ENCODE measurements at regions not wholly inside any gene's neighbourhood (a gene's known extent, or its start where the extent isn't known, plus 50 kb on each side); places are given as distances from the start of the nearest gene placed in this dataset.

DNA sequence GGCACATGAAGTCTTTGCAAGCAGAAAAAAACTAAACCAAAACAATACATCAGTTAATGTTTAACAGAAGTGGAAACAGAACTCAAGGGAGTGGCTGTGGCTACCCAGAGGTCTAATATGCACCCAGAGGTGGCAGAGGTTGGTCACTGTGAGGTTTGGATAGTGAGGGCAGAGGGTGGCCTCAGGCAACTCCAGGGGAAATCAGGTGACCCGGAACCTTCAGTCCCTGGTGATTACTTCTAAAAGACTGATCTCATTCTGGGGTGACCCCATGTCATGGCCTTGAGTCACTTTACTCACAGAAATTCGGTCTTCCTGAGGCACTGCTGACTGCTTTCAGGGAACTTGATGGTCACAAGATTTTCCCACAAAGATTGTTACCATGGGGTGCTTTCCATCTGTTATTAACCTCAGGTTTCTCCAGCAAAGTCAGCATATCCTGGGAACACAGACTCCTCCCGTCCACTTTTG, 99.4 kb downstream of the TMEM17 start:
- Histone ChIP-seq H3K4me1 (ENCODE audit: insufficient read depth, poor library complexity, severe bottlenecking) (peaks cover 6% of the 10 kb centered on the region), H3K36me3 (ENCODE audit: low read depth) (no peaks in the 10 kb centered on the region), H3K4me3 (ENCODE audit: severe bottlenecking) (no peak overlapping the region), H3K27ac (ENCODE audit: poor library complexity, severe bottlenecking) (no peak overlapping the region), H3K27me3 (ENCODE audit: insufficient read depth, poor library complexity, severe bottlenecking) (no peaks in the 10 kb centered on the region), H3K9me3 (ENCODE audit: severe bottlenecking) (no peaks in the 10 kb centered on the region)
- TF ChIP-seq, protein P1, sequence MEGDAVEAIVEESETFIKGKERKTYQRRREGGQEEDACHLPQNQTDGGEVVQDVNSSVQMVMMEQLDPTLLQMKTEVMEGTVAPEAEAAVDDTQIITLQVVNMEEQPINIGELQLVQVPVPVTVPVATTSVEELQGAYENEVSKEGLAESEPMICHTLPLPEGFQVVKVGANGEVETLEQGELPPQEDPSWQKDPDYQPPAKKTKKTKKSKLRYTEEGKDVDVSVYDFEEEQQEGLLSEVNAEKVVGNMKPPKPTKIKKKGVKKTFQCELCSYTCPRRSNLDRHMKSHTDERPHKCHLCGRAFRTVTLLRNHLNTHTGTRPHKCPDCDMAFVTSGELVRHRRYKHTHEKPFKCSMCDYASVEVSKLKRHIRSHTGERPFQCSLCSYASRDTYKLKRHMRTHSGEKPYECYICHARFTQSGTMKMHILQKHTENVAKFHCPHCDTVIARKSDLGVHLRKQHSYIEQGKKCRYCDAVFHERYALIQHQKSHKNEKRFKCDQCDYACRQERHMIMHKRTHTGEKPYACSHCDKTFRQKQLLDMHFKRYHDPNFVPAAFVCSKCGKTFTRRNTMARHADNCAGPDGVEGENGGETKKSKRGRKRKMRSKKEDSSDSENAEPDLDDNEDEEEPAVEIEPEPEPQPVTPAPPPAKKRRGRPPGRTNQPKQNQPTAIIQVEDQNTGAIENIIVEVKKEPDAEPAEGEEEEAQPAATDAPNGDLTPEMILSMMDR (IDR thresholded peaks at IDR 0.05; ENCODE audit: poor library complexity, severe bottlenecking), result no peak
- ATAC-seq (ENCODE audit: low read depth) (no peak), DNase-seq (ENCODE audit: low spot score) (no peak)

DNA sequence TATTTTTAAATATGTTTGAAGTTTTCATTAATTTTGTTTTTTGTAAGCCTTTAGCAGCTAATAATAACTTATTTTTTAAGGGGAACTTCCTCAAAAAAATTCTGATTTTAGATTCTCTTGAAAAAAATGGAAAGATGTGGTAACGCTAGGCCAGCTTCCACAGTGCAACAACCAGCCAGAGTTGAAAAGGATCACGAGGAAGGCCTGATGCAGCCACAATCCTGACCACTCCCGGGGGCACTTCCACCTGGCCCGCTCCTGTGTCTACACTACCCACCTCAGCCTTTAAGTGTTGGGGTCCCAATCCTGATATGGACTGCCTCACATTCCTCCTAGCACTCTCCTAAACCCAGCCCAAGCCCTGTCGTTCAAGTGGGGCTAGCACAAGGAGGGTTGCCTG, 101.1 kb downstream of the TMEM17 start:
- no peak overlapping the region for H3K27ac ChIP-seq (ENCODE audit: poor library complexity, severe bottlenecking)
- no peak for DNase-seq (ENCODE audit: low spot score)
- no peak overlapping the region for H3K4me3 ChIP-seq (ENCODE audit: severe bottlenecking)
- no peaks in the 10 kb centered on the region for H3K27me3 ChIP-seq (ENCODE audit: insufficient read depth, poor library complexity, severe bottlenecking)
- H3K4me1 ChIP-seq (ENCODE audit: insufficient read depth, poor library complexity, severe bottlenecking), result no peaks in the 10 kb centered on the region
- TF ChIP-seq, protein P1 (IDR thresholded peaks at IDR 0.05; ENCODE audit: poor library complexity, severe bottlenecking), result no peak
- no peaks in the 10 kb centered on the region for H3K36me3 ChIP-seq (ENCODE audit: low read depth)
- H3K9me3 ChIP-seq (ENCODE audit: severe bottlenecking), result no peaks in the 10 kb centered on the region
- no peak for ATAC-seq (ENCODE audit: low read depth)

DNA sequence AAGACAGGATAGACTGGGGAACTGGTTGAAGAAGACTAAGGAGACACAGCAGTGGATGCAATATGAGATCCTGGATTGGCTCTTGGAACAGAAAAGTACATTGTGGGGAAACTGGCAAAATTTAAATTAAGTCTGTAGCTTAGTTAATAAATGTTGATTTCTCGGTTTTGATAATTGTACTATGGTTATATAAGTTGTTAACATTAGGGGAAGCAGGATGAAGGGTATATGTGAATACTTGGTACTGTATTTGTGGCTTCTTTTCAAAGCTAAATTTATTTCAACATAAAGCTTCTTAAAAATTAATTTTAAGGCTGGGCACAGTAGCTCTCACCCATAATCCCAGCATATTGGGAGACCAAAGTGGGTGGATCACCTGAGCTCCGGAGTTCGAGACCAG, 103.8 kb downstream of the TMEM17 start:
- TF ChIP-seq, protein P1 (IDR thresholded peaks at IDR 0.05; ENCODE audit: poor library complexity, severe bottlenecking), result no peak
- H3K27ac ChIP-seq (ENCODE audit: poor library complexity, severe bottlenecking), result no peak overlapping the region
- ATAC-seq (ENCODE audit: low read depth) (no peak), DNase-seq (ENCODE audit: low spot score) (no peak)
- no peaks in the 10 kb centered on the region for H3K27me3 ChIP-seq (ENCODE audit: insufficient read depth, poor library complexity, severe bottlenecking)
- no peaks in the 10 kb centered on the region for H3K4me1 ChIP-seq (ENCODE audit: insufficient read depth, poor library complexity, severe bottlenecking)
- no peak overlapping the region for H3K4me3 ChIP-seq (ENCODE audit: severe bottlenecking)
- no peaks in the 10 kb centered on the region for H3K36me3 ChIP-seq (ENCODE audit: low read depth)
- H3K9me3 ChIP-seq (ENCODE audit: severe bottlenecking), result no peaks in the 10 kb centered on the region

DNA sequence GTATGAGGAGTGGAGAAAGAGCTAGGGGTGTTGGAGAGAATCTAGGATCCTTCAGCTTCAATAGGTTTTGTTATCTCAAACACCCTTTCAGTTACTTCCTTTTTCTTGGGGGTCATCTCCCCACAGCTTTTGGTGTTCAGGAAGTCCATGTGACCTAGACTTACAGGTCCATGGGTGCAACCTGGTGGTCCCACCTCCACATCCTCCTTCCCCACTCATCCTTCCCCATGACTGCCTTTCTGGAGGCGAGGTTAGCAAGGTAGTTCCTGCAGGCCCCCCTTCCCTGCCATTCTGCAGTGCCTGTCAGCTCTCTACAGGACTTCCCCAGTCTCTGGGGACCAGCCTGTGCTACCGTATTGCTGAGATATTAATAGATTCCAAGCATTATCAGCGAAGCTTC, 107.6 kb downstream of the TMEM17 start:
- ATAC-seq (ENCODE audit: low read depth) (no peak), DNase-seq (ENCODE audit: low spot score) (no peak)
- H3K9me3 ChIP-seq (ENCODE audit: severe bottlenecking), result no peaks in the 10 kb centered on the region
- H3K36me3 ChIP-seq (ENCODE audit: low read depth), result no peaks in the 10 kb centered on the region
- H3K27me3 ChIP-seq (ENCODE audit: insufficient read depth, poor library complexity, severe bottlenecking), result no peaks in the 10 kb centered on the region
- H3K27ac ChIP-seq (ENCODE audit: poor library complexity, severe bottlenecking), result no peak overlapping the region
- TF ChIP-seq, protein P1 (IDR thresholded peaks at IDR 0.05; ENCODE audit: poor library complexity, severe bottlenecking), result no peak
- no peaks in the 10 kb centered on the region for H3K4me1 ChIP-seq (ENCODE audit: insufficient read depth, poor library complexity, severe bottlenecking)
- no peak overlapping the region for H3K4me3 ChIP-seq (ENCODE audit: severe bottlenecking)

DNA sequence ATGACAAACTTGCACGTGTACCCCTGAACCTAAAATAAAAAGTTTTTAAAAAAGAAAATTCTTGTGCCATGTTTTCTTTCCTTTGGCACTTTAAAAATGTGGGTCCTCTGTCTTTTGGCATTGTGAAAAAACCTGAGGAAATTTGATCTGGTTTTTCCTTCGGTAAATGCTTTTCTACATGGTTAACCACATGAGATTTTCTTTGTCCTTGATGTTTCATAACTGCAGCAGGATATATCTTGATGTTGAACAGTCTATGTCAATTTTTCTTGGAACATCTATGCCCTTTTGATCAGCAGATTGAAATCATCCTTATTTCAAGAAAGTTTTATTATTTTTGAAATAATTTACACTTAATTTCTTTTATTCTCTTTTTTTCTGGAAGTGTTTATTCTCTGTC, 109.1 kb downstream of the TMEM17 start:
- H3K4me3 ChIP-seq (ENCODE audit: severe bottlenecking), result no peak overlapping the region
- no peaks in the 10 kb centered on the region for H3K36me3 ChIP-seq (ENCODE audit: low read depth)
- H3K9me3 ChIP-seq (ENCODE audit: severe bottlenecking), result no peaks in the 10 kb centered on the region
- DNase-seq (ENCODE audit: low spot score), result no peak
- TF ChIP-seq, protein P1 (IDR thresholded peaks at IDR 0.05; ENCODE audit: poor library complexity, severe bottlenecking), result no peak
- no peak overlapping the region for H3K27ac ChIP-seq (ENCODE audit: poor library complexity, severe bottlenecking)
- no peaks in the 10 kb centered on the region for H3K27me3 ChIP-seq (ENCODE audit: insufficient read depth, poor library complexity, severe bottlenecking)
- no peaks in the 10 kb centered on the region for H3K4me1 ChIP-seq (ENCODE audit: insufficient read depth, poor library complexity, severe bottlenecking)
- ATAC-seq (ENCODE audit: low read depth), result no peak

All from RWPE2 (cell line).